Erythroblast (primary cell): ENCODE measurements at regions not wholly inside any gene's neighbourhood (a gene's known extent, or its start where the extent isn't known, plus 50 kb on each side); places are given as distances from the start of the nearest gene placed in this dataset.

Experiments
- GATA1 ChIP-seq: IDR thresholded peaks from 2 replicates; pipeline ENCODE4 v1.6.1; 2011; ENCODE audit warnings: low read depth, mild to moderate bottlenecking, control low read depth, low read length, moderate library complexity
- POLR2A ChIP-seq: IDR thresholded peaks from 2 replicates; pipeline ENCODE4 v1.6.1; 2011; ENCODE audit warnings: mild to moderate bottlenecking, low read length

DNA sequence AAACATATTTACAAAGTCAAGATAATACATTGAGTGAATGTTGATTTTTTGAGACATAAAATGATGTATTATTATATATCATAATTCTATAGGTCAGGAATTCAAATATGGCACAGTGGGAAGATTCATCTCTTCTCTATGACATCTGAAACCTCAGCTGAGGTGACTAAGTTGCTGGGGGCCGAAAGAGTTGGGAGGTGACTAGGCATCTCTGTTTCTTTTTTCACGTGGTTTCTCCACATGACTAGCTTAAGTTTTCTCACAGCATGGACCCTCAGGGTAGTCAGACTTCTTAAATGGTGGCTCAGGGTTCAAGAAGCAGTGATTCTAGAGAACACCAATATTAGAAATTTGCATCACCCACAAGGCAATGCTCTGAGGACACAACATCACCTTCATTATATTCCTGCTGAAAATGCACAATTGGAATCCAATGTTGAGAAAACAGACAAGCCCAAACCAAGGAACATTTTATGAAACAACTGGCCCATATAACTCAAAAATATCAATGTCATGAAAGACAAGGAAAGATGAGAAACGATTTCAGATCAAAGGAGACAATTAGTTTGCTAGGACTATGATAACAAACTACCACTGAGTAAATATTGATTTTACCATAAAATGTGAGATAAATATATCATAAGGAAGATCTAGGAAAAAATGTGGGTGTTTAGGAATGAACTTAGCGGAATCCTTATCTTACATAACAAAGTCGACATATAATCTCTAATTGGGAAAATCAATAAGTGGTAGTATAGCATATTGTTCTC lies 273.3 kb upstream of the IRAK1BP1 start:
- TF ChIP-seq POLR2A: no peak
- TF ChIP-seq GATA1: no peak
